GM12874 (cell line): ENCODE measurements at regions not wholly inside any gene's neighbourhood (a gene's known extent, or its start where the extent isn't known, plus 50 kb on each side); places are given as distances from the start of the nearest gene placed in this dataset.

Experiments
- TF ChIP-seq, protein P1 (sequence below): IDR thresholded peaks from 2 replicates; pipeline ENCODE4 v1.5.1; 2011; ENCODE audit warnings: low read depth, mild to moderate bottlenecking, control low read depth, low read length, moderate library complexity; ENCODE audit not compliant: insufficient read depth

DNA sequence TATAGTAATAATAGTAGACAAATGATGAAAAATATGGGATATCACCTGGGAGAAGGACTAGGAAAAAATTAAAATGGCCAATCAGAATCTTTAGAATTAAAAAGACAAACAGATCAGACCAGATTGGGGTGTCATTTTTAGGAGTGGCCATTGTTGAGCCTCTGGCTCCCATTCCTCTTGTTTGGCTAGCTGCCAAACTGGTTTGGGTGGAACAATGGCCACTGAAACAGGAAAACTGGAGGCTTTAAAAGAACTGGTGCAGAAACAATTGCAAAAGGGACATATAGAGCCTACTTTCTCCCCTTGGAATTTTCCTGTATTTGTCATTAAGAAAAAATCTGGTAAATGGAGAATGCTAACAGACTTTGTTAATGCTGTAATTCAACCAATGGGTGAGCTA, 294.8 kb upstream of the DKK2 start:
- TF ChIP-seq, protein P1, sequence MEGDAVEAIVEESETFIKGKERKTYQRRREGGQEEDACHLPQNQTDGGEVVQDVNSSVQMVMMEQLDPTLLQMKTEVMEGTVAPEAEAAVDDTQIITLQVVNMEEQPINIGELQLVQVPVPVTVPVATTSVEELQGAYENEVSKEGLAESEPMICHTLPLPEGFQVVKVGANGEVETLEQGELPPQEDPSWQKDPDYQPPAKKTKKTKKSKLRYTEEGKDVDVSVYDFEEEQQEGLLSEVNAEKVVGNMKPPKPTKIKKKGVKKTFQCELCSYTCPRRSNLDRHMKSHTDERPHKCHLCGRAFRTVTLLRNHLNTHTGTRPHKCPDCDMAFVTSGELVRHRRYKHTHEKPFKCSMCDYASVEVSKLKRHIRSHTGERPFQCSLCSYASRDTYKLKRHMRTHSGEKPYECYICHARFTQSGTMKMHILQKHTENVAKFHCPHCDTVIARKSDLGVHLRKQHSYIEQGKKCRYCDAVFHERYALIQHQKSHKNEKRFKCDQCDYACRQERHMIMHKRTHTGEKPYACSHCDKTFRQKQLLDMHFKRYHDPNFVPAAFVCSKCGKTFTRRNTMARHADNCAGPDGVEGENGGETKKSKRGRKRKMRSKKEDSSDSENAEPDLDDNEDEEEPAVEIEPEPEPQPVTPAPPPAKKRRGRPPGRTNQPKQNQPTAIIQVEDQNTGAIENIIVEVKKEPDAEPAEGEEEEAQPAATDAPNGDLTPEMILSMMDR, result no peak

DNA sequence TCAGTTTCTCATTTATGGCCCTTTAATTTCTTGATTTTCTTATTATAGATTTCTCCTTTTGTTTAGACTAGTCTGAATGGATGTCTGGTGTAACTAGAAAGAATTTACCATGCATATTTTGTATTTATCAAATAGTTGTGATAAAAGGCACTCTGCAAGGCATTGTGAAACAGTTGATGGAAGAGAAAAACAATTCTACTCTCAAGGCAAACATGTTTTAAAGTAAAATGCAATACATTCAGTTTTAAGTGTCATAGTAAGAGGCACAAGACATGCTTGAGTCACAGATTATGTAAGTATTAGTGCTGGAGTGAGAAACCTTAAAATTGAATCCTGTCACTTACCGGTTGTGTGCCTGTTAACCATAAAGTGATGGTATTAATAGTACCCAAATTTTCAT, 283.3 kb upstream of the DKK2 start:
- TF ChIP-seq, protein P1, result no peak

DNA sequence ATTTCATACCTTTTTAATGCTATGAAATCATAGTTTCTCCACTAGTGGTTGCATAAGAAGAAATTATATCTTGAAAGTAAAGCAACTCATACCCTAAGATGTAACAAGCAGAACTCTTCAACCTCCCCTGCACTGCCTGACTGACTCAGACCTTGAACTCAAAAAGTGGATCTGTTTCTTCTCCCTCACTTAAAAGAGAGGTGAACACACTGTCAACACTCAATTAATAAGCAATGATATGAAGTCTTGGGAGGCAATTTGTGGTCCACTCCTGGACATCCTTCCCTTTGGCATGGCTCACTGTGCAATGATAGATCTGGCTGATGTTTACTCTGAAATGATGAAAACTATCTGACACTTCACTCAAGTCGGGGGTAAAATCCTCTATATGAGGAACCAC, 282.0 kb upstream of the DKK2 start:
- TF ChIP-seq, protein P1, result no peak

DNA sequence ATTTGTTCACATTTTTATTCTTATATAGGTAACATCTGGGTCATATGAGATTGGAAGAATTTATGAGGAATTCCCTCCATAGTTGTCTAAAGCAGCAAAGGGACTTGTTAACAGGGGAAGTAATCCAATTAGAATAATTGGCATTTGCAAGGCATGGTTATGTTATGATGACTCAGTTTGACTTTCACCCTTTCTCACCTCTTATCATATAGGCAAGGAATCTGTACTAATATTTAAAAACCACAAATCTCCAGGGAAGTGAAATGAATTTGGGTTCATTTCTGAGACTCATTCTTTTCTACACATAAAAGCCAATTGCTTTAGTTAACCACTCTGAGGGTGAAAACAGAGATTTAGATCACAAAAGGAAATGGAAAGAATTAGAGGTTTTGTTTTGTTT, 281.5 kb upstream of the DKK2 start:
- TF ChIP-seq, protein P1, result no peak

DNA sequence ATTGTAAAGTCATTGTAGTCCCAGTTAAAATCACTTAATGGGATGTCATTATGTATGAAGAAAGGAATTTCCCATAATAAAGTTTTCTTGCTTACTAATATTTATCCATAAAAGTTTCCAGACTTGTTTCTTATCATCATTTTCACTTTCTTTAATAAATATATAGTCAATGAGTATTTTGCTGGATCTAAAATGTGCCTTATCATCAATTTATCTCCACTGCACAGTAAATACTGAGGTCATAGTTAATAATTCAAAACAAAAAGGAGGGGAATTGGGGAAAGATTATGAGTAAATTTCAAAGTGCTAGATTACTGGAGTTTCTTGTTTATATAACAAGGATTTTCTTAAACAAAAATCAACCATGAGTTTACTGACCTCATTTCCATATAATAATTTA, 279.5 kb upstream of the DKK2 start:
- TF ChIP-seq, protein P1, result no peak

DNA sequence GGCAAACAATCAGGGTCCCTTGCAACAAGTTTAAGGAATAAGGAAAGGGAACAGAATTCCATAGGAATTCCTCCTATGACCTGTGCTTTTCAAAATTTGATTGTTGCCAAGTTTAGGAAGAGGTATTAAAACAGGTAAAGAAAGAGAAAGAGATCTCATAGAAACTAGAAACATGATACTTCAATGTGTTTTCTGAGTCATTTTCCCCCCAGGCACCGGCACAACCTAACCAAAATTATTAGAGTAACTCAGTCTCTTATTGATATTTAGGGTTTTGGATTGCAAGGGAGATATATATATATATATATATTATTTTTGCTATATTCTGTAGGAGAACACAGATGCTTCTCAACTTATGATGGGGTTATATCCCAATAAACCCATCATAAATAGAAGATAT, 278.0 kb upstream of the DKK2 start:
- TF ChIP-seq, protein P1, result no peak

DNA sequence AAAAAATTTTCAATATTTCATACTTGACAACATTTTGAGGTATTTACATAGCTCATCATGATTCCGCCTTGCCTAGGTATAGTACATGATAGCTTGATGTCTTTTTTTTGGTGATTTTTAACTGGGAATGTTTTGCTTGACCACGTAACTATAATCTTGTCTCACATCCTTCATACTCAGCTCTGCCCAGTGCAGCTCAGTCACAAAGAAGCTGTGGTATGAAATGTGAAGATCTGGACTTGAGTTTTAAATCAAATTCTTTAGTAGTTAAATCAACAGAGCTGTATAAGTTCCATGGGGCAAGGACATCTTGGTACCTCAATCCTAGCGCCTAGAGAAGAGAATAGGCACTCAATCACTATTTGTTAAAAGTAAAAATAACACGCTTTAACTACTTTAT, 276.3 kb upstream of the DKK2 start:
- TF ChIP-seq, protein P1, result no peak
